ENCODE measurements at regions not wholly inside any gene's neighbourhood (a gene's known extent, or its start where the extent isn't known, plus 50 kb on each side); places are given as distances from the start of the nearest gene placed in this dataset.

- TF ChIP-seq NFRKB (IDR thresholded peaks at IDR 0.05) (no peak), FOXM1 (IDR thresholded peaks at IDR 0.05; ENCODE audit: borderline replicate concordance) (no peak), BHLHE40 (IDR thresholded peaks at IDR 0.05; ENCODE audit: borderline replicate concordance) (no peak), FOXK2 (IDR thresholded peaks at IDR 0.05) (no peak), LEF1 (IDR thresholded peaks at IDR 0.05; ENCODE audit: borderline replicate concordance) (no peak), PKNOX1 (IDR thresholded peaks at IDR 0.05) (no peak), ELF4 (IDR thresholded peaks at IDR 0.05) (no peak), SP1 (IDR thresholded peaks at IDR 0.05) (no peak), CTBP1 (IDR thresholded peaks at IDR 0.05; ENCODE audit: borderline replicate concordance) (no peak)
Observed at GRCh38 chr1:87208931-87209330, 119.7 kb upstream of the LMO4 start.
